HS-27A (cell line): ENCODE measurements at regions not wholly inside any gene's neighbourhood (a gene's known extent, or its start where the extent isn't known, plus 50 kb on each side); places are given as distances from the start of the nearest gene placed in this dataset.
"Not testable (repeated sequence)": the region's sequence is repeated elsewhere in the genome, so short reads cannot be mapped to it uniquely, and the experiment has no call there.

Source experiments
- DNase-seq: peaks from one replicate; pipeline ENCODE4 v3.0.0-alpha.2; 2012; ENCODE audit warnings: low read depth, missing footprints

- DNase-seq = no peak
Measured at GRCh38 chr16:55072976-55073375, 142.3 kb downstream of the IRX5 start.

GRCh38 chr16:55073830-55074229 is 143.2 kb downstream of the IRX5 start:
- no peak for DNase-seq

- DNase-seq = not testable (repeated sequence)
Measured at GRCh38 chr16:55075208-55075607, 144.5 kb downstream of the IRX5 start.

- no peak for DNase-seq
Measured at GRCh38 chr16:55076053-55076452, 145.4 kb downstream of the IRX5 start.

- no peak for DNase-seq
Measured at GRCh38 chr16:55077266-55077665, 146.6 kb downstream of the IRX5 start.

GRCh38 chr16:55078153-55078552 is 147.5 kb downstream of the IRX5 start:
- DNase-seq = no peak

- DNase-seq = no peak
Measured at GRCh38 chr16:55078699-55079410, 148.2 kb downstream of the IRX5 start.

GRCh38 chr16:55081622-55082590 is 151.2 kb downstream of the IRX5 start:
- DNase-seq = no peak

- no peak for DNase-seq
Measured at GRCh38 chr16:55082591-55082976, 151.9 kb downstream of the IRX5 start.

GRCh38 chr16:55083052-55083451 is 152.4 kb downstream of the IRX5 start:
- DNase-seq = no peak

GRCh38 chr16:55088098-55088497 is 157.4 kb downstream of the IRX5 start:
- no peak for DNase-seq

GRCh38 chr16:55089600-55089999 is 158.9 kb downstream of the IRX5 start:
- DNase-seq = no peak

GRCh38 chr16:55091213-55091870 is 160.7 kb downstream of the IRX5 start:
- no peak for DNase-seq

GRCh38 chr16:55091871-55092230 is 161.2 kb downstream of the IRX5 start:
- DNase-seq = no peak

GRCh38 chr16:55100100-55100499 is 169.4 kb downstream of the IRX5 start:
- DNase-seq = no peak

GRCh38 chr16:55101026-55101425 is 170.4 kb downstream of the IRX5 start:
- DNase-seq = no peak

GRCh38 chr16:55102077-55102476 is 171.4 kb downstream of the IRX5 start:
- no peak for DNase-seq

GRCh38 chr16:55102531-55102930 is 171.9 kb downstream of the IRX5 start:
- DNase-seq = no peak

- no peak for DNase-seq
Measured at GRCh38 chr16:55107851-55108250, 177.2 kb downstream of the IRX5 start.

GRCh38 chr16:55113210-55113609 is 182.5 kb downstream of the IRX5 start:
- DNase-seq = no peak

- no peak for DNase-seq
Measured at GRCh38 chr16:55115506-55115905, 184.8 kb downstream of the IRX5 start.

GRCh38 chr16:55116165-55116920 is 185.7 kb downstream of the IRX5 start:
- no peak for DNase-seq
